ENCODE measurements at regions not wholly inside any gene's neighbourhood (a gene's known extent, or its start where the extent isn't known, plus 50 kb on each side); places are given as distances from the start of the nearest gene placed in this dataset.
A peak's percentile ranks its signal among the peaks of the same experiment; 100 is the strongest.

DNA sequence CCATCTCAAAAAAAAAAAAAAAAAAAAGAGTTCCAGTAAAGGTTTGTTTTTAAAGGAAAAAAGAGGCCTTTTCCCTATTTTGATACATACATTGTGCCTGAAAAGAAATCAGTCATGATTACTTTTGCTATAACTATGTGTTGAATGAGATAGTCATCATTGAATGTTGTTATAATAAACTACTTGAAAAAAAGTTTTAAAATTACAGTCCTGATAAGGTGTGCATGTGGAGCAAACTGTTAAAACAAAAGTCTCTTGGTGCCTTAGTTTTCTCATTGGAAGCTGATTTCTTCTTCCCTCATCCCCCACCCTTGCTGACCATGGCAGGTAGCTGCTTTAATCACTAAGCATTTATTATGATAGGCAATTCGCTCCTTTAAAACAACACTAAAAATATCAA lies 172.3 kb upstream of the TBCA start:
- peaks cover 46% of the 10 kb centered on the region for H3K27me3 Mint-ChIP-seq
- no peak for DNase-seq
- H3K4me3 Mint-ChIP-seq: no peak overlapping the region
- no peaks in the 10 kb centered on the region for H3K4me1 Mint-ChIP-seq
- H3K9me3 Mint-ChIP-seq: no peaks in the 10 kb centered on the region
- no peak for ATAC-seq
- no peak overlapping the region for H3K27ac Mint-ChIP-seq

DNA sequence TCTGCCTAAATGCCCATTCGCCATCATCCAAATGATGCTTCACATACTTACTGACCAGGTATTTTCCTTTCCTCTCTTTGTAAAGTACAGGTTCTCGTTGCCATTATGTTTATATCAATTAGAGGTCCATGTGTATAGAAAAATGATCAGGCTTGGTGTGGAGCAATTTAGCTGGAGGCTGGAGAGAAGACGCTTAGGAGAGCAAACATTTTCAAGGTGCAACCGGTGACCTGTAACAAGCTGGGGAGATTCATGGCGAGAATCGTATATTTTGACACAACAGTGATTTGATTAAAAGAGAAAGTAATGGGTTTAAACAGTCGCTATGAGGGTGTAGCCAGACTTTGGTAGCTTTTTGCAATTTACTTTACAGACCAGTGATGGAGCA lies 170.9 kb upstream of the TBCA start:
- Mint-ChIP-seq H3K27ac (no peak overlapping the region), H3K4me1 (no peaks in the 10 kb centered on the region), H3K27me3 (peaks cover 55% of the 10 kb centered on the region), H3K9me3 (no peaks in the 10 kb centered on the region), H3K4me3 (no peak overlapping the region)
- DNase-seq (no peak), ATAC-seq (no peak)

DNA sequence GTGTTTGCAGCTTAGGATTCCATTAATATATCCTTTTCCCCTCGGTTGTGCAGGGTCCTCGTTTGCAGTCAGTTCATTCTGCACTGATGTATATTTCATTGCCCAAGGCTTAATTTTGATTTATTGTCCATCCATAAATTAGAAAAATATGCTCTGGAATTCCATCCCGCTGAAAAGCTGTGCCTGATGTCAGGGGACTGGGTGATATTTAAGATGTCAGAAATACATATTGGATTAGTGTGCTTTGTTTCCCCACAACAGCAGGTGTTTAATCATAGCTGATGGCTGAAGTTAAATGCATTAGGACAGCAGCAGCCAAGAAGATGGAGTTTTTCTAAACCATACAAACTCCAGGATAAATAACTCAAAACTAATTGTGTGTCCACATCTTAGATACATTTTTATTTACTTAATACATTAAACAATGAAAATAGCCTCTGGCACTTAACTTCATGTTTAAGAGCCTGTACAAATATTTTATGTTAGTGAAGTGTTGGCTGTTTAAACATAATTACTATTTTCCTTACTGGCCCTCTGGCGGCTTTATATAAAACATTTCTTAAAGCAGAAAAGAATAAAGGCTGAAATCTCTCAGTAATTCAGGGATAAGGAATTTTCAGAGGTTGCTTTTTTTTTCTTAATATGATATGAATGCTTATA lies 170.4 kb upstream of the TBCA start:
- Mint-ChIP-seq H3K27me3 (peaks cover 60% of the 10 kb centered on the region), H3K4me3 (no peak overlapping the region), H3K4me1 (no peaks in the 10 kb centered on the region), H3K9me3 (no peaks in the 10 kb centered on the region), H3K27ac (no peak overlapping the region)
- ATAC-seq: no peak
- DNase-seq: no peak

DNA sequence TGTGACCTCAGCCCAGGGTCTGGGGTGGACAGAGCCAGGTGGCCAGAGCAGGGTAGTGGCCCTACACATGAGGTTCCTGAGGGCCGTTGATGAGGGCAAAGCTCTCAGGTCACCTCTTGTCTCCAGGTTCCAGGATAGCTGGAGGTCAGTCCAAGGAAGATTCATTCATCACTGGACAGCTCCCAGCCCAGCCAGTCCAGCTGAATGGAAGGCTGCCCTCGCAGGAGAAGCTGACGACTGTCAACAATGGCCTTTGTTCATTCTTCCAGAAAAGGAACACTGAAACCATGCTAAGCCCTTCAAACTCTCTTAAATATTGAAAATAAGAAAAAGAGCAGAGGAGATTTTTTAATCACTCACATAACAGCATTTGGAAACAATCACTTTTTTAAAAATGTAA lies 169.7 kb upstream of the TBCA start:
- Mint-ChIP-seq H3K27me3 (peaks cover 66% of the 10 kb centered on the region), H3K4me3 (no peak overlapping the region), H3K4me1 (no peaks in the 10 kb centered on the region), H3K27ac (no peak overlapping the region), H3K9me3 (no peaks in the 10 kb centered on the region)
- ATAC-seq (no peak), DNase-seq (no peak)

DNA sequence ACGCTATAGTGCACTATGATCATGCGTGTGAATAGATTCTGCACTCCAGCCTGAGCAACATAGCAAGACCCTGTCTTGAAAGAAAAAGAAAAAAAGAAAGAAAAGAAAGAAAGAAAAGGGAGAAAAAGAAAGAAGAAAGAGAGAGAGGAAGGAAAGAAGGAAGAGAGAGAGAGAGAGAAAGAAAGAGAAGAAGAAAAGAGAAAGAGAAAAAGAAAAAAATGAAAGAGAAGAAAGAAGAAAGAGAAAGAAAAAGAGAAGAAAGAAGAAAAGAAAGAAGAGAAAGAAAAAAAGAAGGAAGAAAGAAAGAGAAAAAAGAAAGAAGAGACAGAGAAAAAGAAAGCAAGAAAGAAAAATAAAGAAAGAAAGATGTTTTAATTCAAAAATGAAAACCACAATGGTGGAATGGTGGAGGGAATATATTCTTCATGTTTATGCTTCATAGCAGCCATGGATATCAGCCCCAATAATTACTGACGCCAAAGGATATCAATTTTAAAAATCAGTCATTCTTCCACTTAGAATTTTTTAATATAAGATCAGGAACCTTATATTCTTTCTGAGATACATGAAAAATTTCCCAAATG lies 168.7 kb upstream of the TBCA start:
- H3K4me1 Mint-ChIP-seq: no peaks in the 10 kb centered on the region
- no peak for ATAC-seq
- H3K4me3 Mint-ChIP-seq: no peak overlapping the region
- H3K9me3 Mint-ChIP-seq: no peaks in the 10 kb centered on the region
- DNase-seq: no peak
- no peak overlapping the region for H3K27ac Mint-ChIP-seq
- peaks cover 67% of the 10 kb centered on the region for H3K27me3 Mint-ChIP-seq

DNA sequence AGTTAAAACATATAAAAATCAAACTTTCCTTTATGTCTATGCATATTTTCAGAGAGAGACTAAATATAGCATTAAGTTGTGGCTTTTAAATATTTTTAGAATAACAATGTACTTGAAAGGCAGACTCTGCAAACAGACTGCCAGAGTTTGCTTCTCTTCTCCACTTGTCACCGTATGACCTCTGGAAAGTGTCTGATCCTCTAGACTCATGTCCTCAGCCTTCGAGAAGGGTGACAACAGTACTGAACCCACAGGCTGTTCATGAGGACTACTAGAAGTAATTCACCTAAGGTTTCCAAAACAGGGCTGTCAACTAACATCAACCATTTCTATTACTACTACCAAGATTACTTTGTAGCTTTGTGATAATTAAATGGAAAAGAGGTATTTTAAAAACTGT lies 167.7 kb upstream of the TBCA start:
- ATAC-seq: no peak
- no peak for DNase-seq
- no peaks in the 10 kb centered on the region for H3K9me3 Mint-ChIP-seq
- H3K4me1 Mint-ChIP-seq: no peaks in the 10 kb centered on the region
- H3K27ac Mint-ChIP-seq: no peak overlapping the region
- no peak overlapping the region for H3K4me3 Mint-ChIP-seq
- H3K27me3 Mint-ChIP-seq: peaks cover 66% of the 10 kb centered on the region

DNA sequence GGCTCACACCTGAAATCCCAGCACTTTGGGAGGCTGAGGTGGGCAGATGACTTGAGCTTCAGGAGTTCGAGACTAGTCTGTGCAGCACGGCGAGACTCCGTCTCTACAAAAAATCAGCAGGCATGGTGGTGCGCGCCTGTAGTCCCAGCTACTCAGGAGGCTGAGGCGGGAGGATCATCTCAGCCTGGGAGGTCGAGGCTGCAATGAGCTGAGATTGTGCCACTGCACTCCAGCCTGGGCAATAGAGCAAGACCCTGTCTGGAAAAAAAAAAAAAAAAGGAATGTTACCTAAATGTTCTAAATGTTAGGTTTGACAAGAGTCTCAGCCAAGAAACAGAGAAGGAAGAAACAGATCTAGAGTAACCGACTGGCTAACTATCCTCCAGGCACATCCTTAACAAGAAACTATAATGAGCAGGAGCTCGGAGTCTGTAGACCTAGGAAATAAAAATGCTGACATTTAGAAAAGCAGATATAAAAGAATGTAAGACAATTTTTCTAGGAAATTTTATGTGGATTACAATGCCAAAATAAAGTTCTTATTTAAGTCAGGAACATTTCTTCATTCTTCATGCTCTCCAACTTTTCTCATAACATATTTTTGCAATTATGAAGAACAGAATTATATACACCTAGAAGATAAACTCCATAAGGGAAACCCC lies 166.6 kb upstream of the TBCA start:
- Mint-ChIP-seq H3K27ac (no peak overlapping the region), H3K27me3 (peaks cover 77% of the 10 kb centered on the region), H3K9me3 (no peaks in the 10 kb centered on the region), H3K4me1 (peaks cover 3% of the 10 kb centered on the region), H3K4me3 (no peak overlapping the region)
- ATAC-seq (no peak), DNase-seq (no peak)

DNA sequence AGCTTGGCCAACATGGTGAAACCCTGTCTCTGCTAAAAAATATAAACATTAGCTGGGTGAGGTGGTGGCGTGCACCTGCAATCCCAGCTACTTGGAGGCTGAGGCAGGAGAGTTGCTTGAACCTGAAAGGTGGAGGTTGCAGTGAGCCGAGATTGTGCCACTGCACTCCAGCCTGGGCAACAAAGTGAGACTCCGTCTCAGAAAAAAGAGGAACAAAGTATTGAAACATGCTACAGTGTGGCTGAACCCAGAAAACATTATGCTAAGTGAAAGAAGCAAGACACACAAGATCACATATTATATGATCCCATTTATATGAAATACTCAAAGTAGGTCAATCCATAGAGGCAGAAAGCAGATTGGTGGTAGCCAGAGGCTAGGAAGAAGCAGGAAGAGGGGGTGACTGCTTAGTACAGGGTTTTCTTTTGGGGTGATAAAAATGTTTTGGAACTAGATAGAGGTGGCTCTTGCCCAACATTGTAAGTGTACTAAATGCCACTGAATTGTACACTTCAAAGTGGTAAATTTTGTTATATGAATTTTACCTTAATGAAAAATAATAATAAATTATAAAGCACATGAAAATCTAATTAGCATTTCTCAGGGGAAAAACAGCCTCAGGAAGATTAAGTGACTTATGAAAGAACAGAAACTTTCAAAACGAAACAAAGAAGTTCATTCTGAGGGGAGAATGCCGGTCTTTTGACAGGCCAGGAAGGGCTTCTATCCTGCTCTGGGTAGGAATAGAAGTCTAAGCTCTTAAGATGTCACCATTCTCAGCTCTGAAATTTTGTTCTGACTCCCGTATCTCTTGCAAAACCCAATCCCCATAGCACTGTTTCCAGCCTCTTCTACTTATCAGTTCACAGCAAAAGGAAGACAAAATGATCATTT lies 161.1 kb upstream of the TBCA start:
- Mint-ChIP-seq H3K27me3 (peaks cover 85% of the 10 kb centered on the region), H3K4me1 (peaks cover 23% of the 10 kb centered on the region), H3K27ac (peak overlapping the region in 1 of 2 donors; percentile 64), H3K9me3 (peaks cover 5 to 8% of the 10 kb centered on the region in 2 donors), H3K4me3 (peak overlapping the region in 1 of 2 donors; percentile 8)
- no peak for DNase-seq
- ATAC-seq: no peak

DNA sequence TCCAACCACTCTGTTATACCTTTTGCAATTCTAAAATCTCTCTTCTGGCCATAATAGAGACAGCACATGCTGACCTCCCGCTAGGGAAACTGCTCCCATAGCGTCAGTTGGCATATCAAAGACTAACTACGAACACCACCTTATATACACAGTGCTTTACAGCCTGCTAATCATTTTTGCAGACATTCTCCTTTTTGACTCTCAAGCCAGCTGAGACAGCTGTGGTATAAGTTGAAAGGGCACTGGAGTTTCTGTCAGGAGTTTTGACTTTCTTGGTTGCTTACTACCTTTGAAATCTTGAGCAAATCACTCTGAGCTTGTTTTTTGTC lies 160.2 kb upstream of the TBCA start:
- H3K27me3 Mint-ChIP-seq: peaks cover 84% of the 10 kb centered on the region
- DNase-seq (no peak), ATAC-seq (peak; percentile 38)
- H3K9me3 Mint-ChIP-seq: peaks cover 5 to 8% of the 10 kb centered on the region in 2 donors
- H3K4me3 Mint-ChIP-seq: peak overlapping the region in 1 of 2 donors; percentile 41
- peak overlapping the region; percentile 43 to 95 for H3K27ac Mint-ChIP-seq
- H3K4me1 Mint-ChIP-seq: peaks cover 23% of the 10 kb centered on the region

DNA sequence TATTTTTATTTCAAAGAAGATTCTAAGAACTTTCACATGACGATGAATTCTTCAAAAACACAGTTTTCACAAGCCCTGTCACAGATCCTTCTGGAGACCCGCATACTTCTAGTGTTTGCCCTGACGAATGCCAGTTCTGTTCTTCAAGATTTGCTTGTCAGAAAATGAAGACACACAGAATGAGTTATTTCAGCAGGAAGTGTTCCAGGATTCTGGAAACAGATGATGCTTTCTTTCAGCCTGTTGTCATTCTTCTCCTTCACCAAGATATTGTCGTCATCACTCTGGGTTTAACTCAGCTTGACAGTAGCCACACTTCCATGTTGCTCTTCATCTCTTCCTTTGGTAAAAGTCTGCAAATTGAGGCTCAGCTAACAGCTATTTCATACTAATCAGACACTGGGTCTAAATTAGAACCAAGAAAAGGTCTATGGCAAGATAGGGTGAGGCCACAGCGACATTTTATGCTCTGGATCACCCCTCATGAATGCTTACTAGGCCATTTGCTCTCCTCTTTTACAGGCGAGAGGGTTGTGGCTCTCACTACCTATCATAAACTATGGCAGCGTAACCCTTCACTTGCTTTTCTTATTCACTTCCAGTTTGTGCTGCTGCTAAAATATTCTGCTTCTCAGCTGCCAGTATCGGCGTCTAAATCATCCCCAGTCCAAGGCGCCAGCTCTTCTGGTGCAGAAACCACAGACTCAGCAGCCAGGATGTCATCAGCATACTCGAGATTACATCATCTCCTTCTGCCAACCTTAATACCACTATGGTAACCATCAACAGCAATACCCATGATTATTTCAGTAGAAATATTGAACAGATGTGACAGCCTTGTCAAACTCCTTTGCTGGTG lies 159.6 kb upstream of the TBCA start:
- H3K4me1 Mint-ChIP-seq: peaks cover 23% of the 10 kb centered on the region
- H3K27ac Mint-ChIP-seq: peak overlapping the region; percentile 43 to 95
- H3K9me3 Mint-ChIP-seq: peaks cover 5 to 8% of the 10 kb centered on the region in 2 donors
- H3K4me3 Mint-ChIP-seq: peak overlapping the region; percentile 41 to 57
- peak; percentile 97 for ATAC-seq
- DNase-seq: peak; percentile 10 to 54
- H3K27me3 Mint-ChIP-seq: peaks cover 79% of the 10 kb centered on the region

DNA sequence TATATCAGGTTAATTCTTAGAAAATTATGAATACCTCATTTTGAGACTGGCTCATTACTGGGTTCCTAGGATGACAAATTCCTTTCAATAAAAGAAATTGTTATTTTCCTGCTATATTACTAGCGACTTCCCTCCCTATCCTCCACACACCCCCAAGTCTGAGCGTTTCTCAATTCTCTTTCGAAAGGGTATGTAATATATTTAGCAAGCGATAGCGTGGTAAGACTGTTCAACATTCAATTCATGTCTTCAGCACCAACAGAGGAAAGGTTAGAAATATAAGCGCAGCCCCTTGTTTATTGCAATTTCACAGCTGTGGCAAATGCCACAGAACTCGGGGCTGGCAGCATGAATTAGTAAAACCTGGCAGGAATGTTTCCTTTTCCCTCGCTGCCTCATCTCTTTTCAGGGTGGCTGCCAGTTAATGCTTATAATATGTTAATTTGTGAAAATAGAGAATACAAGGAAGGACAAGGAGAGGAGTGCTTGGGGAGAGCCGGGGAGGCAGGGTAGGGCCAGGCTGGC lies 152.7 kb upstream of the TBCA start:
- peak overlapping the region in 1 of 2 donors; percentile 0 for H3K27ac Mint-ChIP-seq
- peaks cover 3 to 5% of the 10 kb centered on the region in 2 donors for H3K9me3 Mint-ChIP-seq
- ATAC-seq: no peak
- no peak for DNase-seq
- H3K4me1 Mint-ChIP-seq: no peaks in the 10 kb centered on the region
- peaks cover 64% of the 10 kb centered on the region for H3K27me3 Mint-ChIP-seq
- no peak overlapping the region for H3K4me3 Mint-ChIP-seq

DNA sequence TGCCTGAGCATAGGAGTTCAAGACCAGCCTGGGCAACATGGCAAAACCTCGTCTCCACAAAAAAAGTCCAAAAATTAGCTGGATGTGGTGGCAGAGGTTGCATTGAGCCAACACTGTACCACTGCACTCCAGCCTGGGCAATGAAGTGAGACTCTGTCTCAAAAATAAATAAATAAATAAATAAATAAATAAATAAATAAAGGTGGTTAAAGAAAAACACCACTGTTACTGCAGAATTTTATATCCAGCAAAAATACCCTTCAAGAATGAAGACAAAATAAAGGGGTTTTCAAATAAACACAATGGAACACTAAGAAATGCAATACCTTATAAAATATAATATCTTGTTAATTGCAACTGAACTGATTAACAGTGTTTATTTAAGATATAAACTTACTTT lies 150.2 kb upstream of the TBCA start:
- no peak overlapping the region for H3K4me3 Mint-ChIP-seq
- peaks cover 47% of the 10 kb centered on the region for H3K27me3 Mint-ChIP-seq
- no peak overlapping the region for H3K27ac Mint-ChIP-seq
- H3K4me1 Mint-ChIP-seq: no peaks in the 10 kb centered on the region
- H3K9me3 Mint-ChIP-seq: no peaks in the 10 kb centered on the region
- ATAC-seq (no peak), DNase-seq (no peak)

DNA sequence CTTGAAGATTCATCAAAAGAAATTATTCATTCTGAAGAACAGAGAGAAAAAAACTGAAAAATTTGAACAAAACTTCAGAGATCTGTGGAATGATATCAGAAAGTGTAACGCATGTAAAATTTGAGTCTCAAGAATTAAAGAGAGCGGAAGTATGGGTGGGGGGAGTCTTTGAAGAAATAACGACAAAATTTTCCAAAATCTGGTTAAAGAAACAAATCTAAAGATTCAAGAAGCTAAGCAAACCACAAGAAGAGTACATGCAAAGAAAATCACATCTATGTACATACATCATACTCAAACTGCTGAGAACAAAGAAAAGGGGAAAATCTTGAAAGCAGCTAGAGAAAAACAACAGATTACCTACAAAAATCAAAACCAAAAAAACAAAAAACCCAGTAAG lies 149.4 kb upstream of the TBCA start:
- Mint-ChIP-seq H3K4me3 (no peak overlapping the region), H3K4me1 (no peaks in the 10 kb centered on the region), H3K27me3 (peaks cover 43% of the 10 kb centered on the region), H3K27ac (no peak overlapping the region), H3K9me3 (no peaks in the 10 kb centered on the region)
- no peak for DNase-seq
- no peak for ATAC-seq

DNA sequence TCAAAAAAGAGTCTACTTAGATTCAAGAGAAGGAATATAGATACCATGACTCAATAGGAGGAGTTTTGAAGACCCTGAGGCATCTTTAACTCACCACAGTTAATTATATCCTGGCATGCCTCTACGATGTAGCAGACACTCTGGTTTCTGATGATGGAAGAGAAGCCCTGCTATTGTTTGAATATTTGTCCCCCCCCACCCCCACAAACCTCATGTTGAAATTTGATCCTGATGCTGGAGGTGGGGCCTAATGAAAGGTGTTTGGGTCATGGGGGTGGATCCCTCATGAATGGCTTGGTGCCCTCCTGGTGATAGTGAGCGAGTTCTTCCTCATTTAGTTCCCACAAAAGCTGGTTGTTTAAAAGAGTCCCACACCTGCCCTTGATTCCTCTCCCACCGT lies 147.9 kb upstream of the TBCA start:
- Mint-ChIP-seq H3K4me3 (no peak overlapping the region), H3K9me3 (no peaks in the 10 kb centered on the region), H3K4me1 (no peaks in the 10 kb centered on the region), H3K27me3 (peaks cover 38% of the 10 kb centered on the region), H3K27ac (no peak overlapping the region)
- DNase-seq (no peak), ATAC-seq (no peak)

DNA sequence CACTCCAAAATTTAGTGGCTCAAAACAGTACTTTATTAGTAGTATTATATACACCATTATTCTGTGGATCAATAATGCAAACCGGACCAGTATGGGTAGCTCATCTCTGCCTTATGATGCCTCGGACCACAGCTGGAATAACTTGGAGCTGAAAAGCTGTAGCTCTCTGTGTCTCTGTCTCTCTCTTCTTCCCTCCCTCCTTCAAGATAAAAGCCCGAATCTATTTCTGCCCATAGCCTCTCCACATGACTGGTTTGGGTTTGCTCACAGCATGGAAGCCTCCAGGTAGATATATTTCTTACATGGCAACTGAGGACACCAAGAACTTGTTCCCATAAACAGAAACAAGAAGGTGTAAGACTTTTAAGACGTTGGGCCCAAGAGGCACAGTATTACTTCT lies 147.5 kb upstream of the TBCA start:
- no peak for DNase-seq
- no peak for ATAC-seq
- Mint-ChIP-seq H3K27ac (no peak overlapping the region), H3K4me3 (no peak overlapping the region), H3K9me3 (no peaks in the 10 kb centered on the region), H3K27me3 (peaks cover 38% of the 10 kb centered on the region), H3K4me1 (no peaks in the 10 kb centered on the region)

Data from stimulated activated naive CD8-positive, alpha-beta T cell treated with anti-CD3 and anti-CD28 coated beads, Interleukin-15, amount 100 ng/mL, for 72 hours (primary cell).